ENCODE measurements at regions not wholly inside any gene's neighbourhood (a gene's known extent, or its start where the extent isn't known, plus 50 kb on each side); places are given as distances from the start of the nearest gene placed in this dataset.
A peak's percentile ranks its signal among the peaks of the same experiment; 100 is the strongest.

DNA sequence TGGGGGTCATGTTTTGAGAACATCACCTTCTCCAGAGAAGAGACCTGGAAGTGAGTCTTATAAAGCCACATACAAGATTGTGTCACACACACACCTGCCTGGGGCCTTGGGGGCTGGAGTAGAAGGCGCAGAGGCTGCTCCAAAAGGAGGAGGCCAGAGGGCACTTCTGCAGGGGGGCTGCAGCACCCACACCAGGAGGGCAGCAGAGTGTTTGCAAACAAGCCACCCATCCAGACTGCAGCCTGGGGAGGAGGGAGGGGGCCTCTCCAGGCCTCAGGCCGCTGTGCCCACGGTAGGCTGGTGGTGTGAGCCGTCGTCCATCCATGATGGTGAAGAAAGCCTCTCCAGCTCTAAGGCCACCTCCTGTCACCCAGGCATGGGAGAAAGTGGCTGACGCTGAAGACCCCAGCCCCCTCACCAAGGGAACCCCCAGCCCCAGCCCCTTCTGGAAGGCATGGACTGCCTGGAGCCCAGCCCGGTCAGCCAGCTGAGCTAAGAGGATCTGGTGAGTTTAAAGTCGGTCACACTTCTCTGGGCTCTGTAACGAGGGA, 77.5 kb downstream of the FOXL3 start:
- Histone ChIP-seq H3K27ac (no peak overlapping the region), H3K9me3 (no peaks in the 10 kb centered on the region), H3K27me3 (no peaks in the 10 kb centered on the region), H3K4me1 (peaks cover 6% of the 10 kb centered on the region), H3K36me3 (no peaks in the 10 kb centered on the region), H3K4me3 (no peak overlapping the region)
- DNase-seq (peak; percentile 52), ATAC-seq (no peak)
- intact Hi-C loops (cut with DNase I), result no loop called here
- TF ChIP-seq, protein P1, sequence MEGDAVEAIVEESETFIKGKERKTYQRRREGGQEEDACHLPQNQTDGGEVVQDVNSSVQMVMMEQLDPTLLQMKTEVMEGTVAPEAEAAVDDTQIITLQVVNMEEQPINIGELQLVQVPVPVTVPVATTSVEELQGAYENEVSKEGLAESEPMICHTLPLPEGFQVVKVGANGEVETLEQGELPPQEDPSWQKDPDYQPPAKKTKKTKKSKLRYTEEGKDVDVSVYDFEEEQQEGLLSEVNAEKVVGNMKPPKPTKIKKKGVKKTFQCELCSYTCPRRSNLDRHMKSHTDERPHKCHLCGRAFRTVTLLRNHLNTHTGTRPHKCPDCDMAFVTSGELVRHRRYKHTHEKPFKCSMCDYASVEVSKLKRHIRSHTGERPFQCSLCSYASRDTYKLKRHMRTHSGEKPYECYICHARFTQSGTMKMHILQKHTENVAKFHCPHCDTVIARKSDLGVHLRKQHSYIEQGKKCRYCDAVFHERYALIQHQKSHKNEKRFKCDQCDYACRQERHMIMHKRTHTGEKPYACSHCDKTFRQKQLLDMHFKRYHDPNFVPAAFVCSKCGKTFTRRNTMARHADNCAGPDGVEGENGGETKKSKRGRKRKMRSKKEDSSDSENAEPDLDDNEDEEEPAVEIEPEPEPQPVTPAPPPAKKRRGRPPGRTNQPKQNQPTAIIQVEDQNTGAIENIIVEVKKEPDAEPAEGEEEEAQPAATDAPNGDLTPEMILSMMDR (IDR thresholded peaks at IDR 0.05), result no peak

DNA sequence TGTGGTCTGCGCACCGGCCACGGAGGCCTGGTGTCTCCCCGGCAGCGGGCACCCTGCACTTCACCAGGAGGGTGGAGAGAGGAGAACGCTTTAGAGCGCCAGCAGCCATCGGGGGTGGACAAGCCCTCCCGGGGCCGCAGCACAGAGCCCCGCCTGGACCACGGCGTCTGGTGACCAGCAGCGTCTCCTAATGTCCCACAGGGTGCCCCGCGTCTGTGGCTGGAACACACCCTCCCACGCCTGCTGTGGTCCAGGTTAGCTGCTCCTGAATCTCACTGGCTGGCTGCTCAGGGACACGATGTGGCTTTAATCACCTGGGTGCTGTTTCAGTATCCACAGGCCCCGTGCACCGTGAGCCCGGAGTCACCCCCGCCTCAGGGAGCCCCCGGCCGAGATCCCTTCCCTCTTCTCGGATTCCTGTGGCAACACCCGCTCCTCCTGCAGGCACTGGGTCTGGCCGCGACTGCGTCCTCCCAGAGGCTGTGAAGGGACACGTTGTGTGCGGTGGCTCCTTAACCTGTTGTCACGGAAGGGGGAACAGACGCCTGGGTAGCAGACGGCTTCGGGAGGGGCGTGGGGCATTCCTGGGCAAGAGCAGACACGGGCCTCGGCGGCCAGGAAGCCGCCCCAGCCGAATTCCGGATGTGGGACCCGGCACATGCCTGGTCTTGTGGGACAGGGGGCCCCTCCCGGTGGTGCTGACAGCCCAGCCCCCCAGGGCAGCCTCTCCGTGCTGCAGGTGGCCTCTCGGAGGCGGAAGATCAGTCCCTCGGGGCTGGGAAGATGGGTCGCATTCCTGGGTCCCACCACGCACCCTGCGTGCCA, 78.9 kb downstream of the FOXL3 start:
- ATAC-seq, result peak; percentile 32
- Histone ChIP-seq H3K27ac (no peak overlapping the region), H3K36me3 (no peaks in the 10 kb centered on the region), H3K4me3 (no peak overlapping the region), H3K27me3 (no peaks in the 10 kb centered on the region), H3K4me1 (no peaks in the 10 kb centered on the region), H3K9me3 (no peaks in the 10 kb centered on the region)
- TF ChIP-seq, protein P1 (IDR thresholded peaks at IDR 0.05), result no peak
- intact Hi-C loops (cut with DNase I), result no loop called here
- DNase-seq, result peak; percentile 68

DNA sequence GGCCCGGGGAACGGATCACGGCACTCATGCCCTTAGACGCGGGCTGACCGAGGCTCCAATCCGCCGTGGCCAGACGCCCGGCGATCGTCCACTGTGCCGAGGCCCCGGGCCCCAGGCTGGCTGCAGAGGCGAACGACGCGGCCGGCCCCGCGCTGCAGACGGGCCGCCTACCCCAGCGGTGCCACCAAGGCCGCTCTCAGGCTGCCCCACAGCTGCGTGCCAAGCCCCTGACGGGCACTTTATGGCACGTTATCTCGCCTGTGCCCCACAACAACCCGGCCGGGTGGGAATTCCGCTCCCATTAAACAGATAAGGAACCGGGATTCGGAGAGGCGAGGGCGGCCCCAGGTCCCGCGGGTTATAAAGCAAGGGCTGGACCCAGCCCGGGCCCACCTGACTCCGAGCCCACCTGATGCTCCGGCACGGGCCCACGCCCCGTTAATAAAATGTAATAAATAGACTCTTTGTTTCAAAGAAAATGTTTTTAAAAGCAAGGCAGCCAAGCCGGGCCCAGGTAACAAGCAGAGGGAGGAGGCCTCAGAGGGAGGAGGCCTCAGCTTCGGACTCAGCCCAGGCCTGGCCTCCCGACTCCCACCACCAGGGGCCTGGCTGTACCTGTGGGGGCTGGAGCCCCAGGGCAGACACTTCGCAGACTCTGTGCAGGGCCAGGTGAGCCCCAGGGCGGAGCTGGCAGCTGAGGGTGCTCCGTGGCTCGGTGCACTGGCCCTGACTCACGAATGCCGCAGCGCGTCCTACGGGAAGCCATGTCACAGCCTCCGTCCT, 79.7 kb downstream of the FOXL3 start:
- intact Hi-C loops (cut with DNase I), result no loop called here
- Histone ChIP-seq H3K27me3 (no peaks in the 10 kb centered on the region), H3K4me3 (no peak overlapping the region), H3K9me3 (no peaks in the 10 kb centered on the region), H3K36me3 (no peaks in the 10 kb centered on the region), H3K4me1 (no peaks in the 10 kb centered on the region), H3K27ac (no peak overlapping the region)
- TF ChIP-seq, protein P1 (IDR thresholded peaks at IDR 0.05), result no peak
- DNase-seq (peak; percentile 55), ATAC-seq (peak; percentile 36)

DNA sequence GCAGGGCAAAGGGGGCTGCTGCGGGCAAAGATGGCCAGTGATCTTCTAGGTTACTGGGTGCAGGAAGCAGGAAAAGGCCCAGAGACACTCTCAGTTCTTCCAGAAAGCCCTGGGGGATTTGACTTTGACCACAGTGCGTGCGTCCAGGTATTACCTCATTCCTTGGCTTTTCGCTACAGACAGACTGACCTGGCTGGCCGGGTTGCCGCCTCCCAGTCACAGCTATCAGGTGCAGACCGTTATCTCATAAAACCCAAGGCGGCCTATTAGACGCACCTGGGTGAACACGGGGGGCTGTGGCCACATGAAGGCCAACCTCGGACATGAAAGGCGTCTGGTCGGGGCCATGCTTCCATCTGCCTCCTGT, 80.3 kb downstream of the FOXL3 start:
- Histone ChIP-seq H3K27ac (no peak overlapping the region), H3K36me3 (no peaks in the 10 kb centered on the region), H3K9me3 (no peaks in the 10 kb centered on the region), H3K27me3 (no peaks in the 10 kb centered on the region), H3K4me1 (no peaks in the 10 kb centered on the region), H3K4me3 (no peak overlapping the region)
- intact Hi-C loops (cut with DNase I), result no loop called here
- DNase-seq, result no peak
- TF ChIP-seq, protein P1 (IDR thresholded peaks at IDR 0.05), result no peak
- ATAC-seq, result no peak

DNA sequence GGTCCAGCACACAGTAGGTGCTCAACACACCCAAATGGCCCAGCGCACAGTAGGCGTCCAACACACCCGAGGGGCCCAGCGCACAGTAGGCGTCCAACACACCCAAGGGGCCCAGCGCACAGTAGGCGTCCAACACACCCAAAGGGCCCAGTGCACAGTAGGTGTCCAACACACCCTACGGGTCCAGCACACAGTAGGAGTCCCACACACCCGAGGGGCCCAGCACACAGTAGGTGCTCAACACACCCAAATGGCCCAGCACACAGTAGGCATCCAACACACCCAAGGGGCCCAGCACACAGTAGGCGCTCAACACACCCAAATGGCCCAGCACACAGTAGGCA, 80.8 kb downstream of the FOXL3 start:
- intact Hi-C loops (cut with DNase I), result no loop called here
- DNase-seq (no peak), ATAC-seq (no peak)
- no peaks in the 10 kb centered on the region for H3K4me1 ChIP-seq
- no peak overlapping the region for H3K27ac ChIP-seq
- TF ChIP-seq, protein P1 (IDR thresholded peaks at IDR 0.05), result no peak
- H3K36me3 ChIP-seq, result no peaks in the 10 kb centered on the region
- no peaks in the 10 kb centered on the region for H3K27me3 ChIP-seq
- no peaks in the 10 kb centered on the region for H3K9me3 ChIP-seq
- no peak overlapping the region for H3K4me3 ChIP-seq

All from upper lobe of right lung (tissue), 1 donor.